ENCODE measurements at regions not wholly inside any gene's neighbourhood (a gene's known extent, or its start where the extent isn't known, plus 50 kb on each side); places are given as distances from the start of the nearest gene placed in this dataset.

DNA sequence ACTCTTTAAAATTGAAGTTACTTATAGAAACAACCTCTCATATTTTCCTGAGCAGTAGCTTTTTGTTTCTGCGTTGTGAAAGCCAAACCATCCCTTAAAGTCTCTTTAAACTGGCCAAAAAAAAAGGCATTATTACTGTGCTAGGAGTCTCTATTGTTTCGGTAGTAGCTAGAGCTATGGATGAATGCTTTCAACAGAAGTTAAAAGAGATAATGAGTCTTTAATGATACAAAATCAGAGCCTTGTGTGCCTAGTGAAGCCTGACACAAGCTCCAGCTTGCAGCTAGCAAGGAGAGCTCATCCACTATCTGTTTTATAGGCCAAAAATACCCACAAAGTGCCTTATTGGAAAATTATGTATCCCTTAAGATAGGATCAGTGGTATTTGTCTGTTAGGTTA is 360.4 kb upstream of the CDIN1 start:
- TF ChIP-seq, protein P1, sequence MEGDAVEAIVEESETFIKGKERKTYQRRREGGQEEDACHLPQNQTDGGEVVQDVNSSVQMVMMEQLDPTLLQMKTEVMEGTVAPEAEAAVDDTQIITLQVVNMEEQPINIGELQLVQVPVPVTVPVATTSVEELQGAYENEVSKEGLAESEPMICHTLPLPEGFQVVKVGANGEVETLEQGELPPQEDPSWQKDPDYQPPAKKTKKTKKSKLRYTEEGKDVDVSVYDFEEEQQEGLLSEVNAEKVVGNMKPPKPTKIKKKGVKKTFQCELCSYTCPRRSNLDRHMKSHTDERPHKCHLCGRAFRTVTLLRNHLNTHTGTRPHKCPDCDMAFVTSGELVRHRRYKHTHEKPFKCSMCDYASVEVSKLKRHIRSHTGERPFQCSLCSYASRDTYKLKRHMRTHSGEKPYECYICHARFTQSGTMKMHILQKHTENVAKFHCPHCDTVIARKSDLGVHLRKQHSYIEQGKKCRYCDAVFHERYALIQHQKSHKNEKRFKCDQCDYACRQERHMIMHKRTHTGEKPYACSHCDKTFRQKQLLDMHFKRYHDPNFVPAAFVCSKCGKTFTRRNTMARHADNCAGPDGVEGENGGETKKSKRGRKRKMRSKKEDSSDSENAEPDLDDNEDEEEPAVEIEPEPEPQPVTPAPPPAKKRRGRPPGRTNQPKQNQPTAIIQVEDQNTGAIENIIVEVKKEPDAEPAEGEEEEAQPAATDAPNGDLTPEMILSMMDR (conservative IDR thresholded peaks at IDR 0.05; ENCODE audit: low read depth, low read length): no peak
- TF ChIP-seq POLR2A (IDR thresholded peaks at IDR 0.05; ENCODE audit: low read depth, low read length) (no peak), CEBPB (IDR thresholded peaks at IDR 0.05; ENCODE audit: low read depth, low read length) (no peak), SMC3 (IDR thresholded peaks at IDR 0.05; ENCODE audit: low read depth, low read length) (no peak), MAFK (IDR thresholded peaks at IDR 0.05; ENCODE audit: low read depth, low read length) (no peak), MAZ (IDR thresholded peaks at IDR 0.05; ENCODE audit: borderline replicate concordance, low read depth, low read length) (no peak), RAD21 (IDR thresholded peaks at IDR 0.05; ENCODE audit: low read length) (no peak), BHLHE40 (IDR thresholded peaks at IDR 0.05; ENCODE audit: low read depth, low read length) (no peak), RCOR1 (IDR thresholded peaks at IDR 0.05; ENCODE audit: insufficient replicate concordance, low read length) (no peak), FOS (IDR thresholded peaks at IDR 0.05; ENCODE audit: low read depth, low read length) (no peak), NFE2L2 (IDR thresholded peaks at IDR 0.05; ENCODE audit: low read depth, low read length) (no peak)
- TF ChIP-seq, protein P2, sequence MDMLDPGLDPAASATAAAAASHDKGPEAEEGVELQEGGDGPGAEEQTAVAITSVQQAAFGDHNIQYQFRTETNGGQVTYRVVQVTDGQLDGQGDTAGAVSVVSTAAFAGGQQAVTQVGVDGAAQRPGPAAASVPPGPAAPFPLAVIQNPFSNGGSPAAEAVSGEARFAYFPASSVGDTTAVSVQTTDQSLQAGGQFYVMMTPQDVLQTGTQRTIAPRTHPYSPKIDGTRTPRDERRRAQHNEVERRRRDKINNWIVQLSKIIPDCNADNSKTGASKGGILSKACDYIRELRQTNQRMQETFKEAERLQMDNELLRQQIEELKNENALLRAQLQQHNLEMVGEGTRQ (IDR thresholded peaks at IDR 0.05; ENCODE audit: low read depth, low read length): no peak

Data from IMR-90 (cell line).